ENCODE measurements at regions not wholly inside any gene's neighbourhood (a gene's known extent, or its start where the extent isn't known, plus 50 kb on each side); places are given as distances from the start of the nearest gene placed in this dataset.

GRCh38 chr1:55558515-55558914 lies 343.4 kb upstream of the USP24 start (continued):
- TF ChIP-seq ZNF217 (IDR thresholded peaks at IDR 0.05) (no peak), SREBF2 (IDR thresholded peaks at IDR 0.05; ENCODE audit: low read length) (no peak)

DNA sequence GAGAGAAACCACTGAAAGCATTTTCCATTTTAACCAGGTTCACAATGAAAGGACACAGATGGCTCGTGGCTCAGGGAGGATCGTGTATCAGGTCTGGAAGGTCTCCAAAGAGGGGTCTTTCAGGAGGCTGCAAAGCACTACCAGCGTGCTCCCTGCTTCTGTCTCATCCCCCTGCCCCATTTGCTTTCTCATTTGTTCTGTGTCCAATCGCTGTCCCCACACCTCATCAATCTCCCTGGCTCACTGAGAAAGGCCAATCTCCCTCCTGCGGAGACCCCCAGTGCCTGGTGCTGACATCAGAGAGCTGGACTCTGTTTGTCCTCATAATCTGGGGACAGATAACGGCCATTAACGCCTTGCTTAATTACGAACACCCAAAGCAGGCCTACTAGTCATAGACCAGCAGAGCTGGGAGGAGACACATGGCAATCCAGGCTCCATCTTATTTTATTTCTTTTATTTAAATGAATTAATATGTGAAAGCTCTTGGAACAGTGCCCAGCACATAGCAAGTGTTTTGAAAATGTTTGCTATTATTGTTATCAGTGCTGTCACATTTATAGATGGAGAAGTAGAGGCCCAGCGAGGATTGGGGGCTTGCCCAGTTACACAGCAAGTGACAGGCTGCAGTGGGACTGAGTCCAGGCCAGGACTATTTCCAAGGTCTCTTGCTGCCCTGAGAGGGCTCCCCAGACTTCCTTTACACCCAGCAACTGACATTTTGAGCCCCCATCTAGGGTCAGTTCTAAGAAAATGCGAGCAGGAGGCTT lies 341.0 kb upstream of the USP24 start:
- RAD21 ChIA-PET (ENCODE audit: unreplicated experiment) = no interaction called here
- ATAC-seq (no peak), FAIRE-seq (no peak)

More for the DNA sequence above, 341.0 kb upstream of the USP24 start:
- no peak overlapping the region for H2AFZ ChIP-seq (ENCODE audit: control insufficient read depth, low read depth, low read length)
- H4K20me1 ChIP-seq (ENCODE audit: control insufficient read depth, insufficient read depth) = no peaks in the 10 kb centered on the region
- H3K9ac ChIP-seq (ENCODE audit: control insufficient read depth, insufficient read depth, low read length) = no peak overlapping the region
- in situ Hi-C loops (cut with MboI) = no loop called here
- SMC1A ChIA-PET (ENCODE audit: uncharacterized antibody, unreplicated experiment) = interaction anchor here (1.2 kb wide), 1 partner anchor 180 kb away, joined by 3 read pairs; no protein-coding TSS in a partner anchor
- no TSS peak for BruUV-seq (replicated peaks)
- no peak for TF ChIP-seq CBX3 (IDR thresholded peaks at IDR 0.05; ENCODE audit: borderline replicate concordance, low read depth)
- TF ChIP-seq MXI1 (IDR thresholded peaks at IDR 0.05; ENCODE audit: low read depth, low read length) = no peak
- no peak for TF ChIP-seq JUNB (IDR thresholded peaks at IDR 0.05)
- TF ChIP-seq ZNF622 (IDR thresholded peaks at IDR 0.05) = no peak
- no peak for TF ChIP-seq SPI1 (IDR thresholded peaks at IDR 0.05; ENCODE audit: borderline replicate concordance, insufficient read depth, low read depth, low read length)
- no peak for TF ChIP-seq TARDBP (IDR thresholded peaks at IDR 0.05; ENCODE audit: borderline replicate concordance)
- TF ChIP-seq MTA2 (IDR thresholded peaks at IDR 0.05; ENCODE audit: low read depth) = no peak
- TF ChIP-seq, protein P1, sequence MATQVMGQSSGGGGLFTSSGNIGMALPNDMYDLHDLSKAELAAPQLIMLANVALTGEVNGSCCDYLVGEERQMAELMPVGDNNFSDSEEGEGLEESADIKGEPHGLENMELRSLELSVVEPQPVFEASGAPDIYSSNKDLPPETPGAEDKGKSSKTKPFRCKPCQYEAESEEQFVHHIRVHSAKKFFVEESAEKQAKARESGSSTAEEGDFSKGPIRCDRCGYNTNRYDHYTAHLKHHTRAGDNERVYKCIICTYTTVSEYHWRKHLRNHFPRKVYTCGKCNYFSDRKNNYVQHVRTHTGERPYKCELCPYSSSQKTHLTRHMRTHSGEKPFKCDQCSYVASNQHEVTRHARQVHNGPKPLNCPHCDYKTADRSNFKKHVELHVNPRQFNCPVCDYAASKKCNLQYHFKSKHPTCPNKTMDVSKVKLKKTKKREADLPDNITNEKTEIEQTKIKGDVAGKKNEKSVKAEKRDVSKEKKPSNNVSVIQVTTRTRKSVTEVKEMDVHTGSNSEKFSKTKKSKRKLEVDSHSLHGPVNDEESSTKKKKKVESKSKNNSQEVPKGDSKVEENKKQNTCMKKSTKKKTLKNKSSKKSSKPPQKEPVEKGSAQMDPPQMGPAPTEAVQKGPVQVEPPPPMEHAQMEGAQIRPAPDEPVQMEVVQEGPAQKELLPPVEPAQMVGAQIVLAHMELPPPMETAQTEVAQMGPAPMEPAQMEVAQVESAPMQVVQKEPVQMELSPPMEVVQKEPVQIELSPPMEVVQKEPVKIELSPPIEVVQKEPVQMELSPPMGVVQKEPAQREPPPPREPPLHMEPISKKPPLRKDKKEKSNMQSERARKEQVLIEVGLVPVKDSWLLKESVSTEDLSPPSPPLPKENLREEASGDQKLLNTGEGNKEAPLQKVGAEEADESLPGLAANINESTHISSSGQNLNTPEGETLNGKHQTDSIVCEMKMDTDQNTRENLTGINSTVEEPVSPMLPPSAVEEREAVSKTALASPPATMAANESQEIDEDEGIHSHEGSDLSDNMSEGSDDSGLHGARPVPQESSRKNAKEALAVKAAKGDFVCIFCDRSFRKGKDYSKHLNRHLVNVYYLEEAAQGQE (IDR thresholded peaks at IDR 0.05; ENCODE audit: low read depth, low read length) = no peak
- TF ChIP-seq SREBF1 (IDR thresholded peaks at IDR 0.05; ENCODE audit: low read length) = no peak
- TF ChIP-seq LARP7 (IDR thresholded peaks at IDR 0.05) = no peak
- TF ChIP-seq EP300 (IDR thresholded peaks at IDR 0.05; ENCODE audit: borderline replicate concordance in 1 of 2, control insufficient read depth in 1 of 2, low read depth in 2 of 2, low read length in 2 of 2) = no peak
- TF ChIP-seq ZZZ3 (IDR thresholded peaks at IDR 0.05; ENCODE audit: control insufficient read depth, insufficient read length, low read depth) = no peak
- POLR2A ChIA-PET = no interaction called here
- no peaks in the 10 kb centered on the region for H3K36me3 ChIP-seq (ENCODE audit: control insufficient read depth in 2 of 2, insufficient read depth in 2 of 2, low read length in 1 of 2)
- intact Hi-C loops (cut with micrococcal nuclease; ENCODE audit: unreplicated experiment) = no loop called here
- no peaks in the 10 kb centered on the region for H3K79me2 ChIP-seq (ENCODE audit: control insufficient read depth, insufficient read depth, low read length)
- no peak overlapping the region for H3K4me2 ChIP-seq (ENCODE audit: control insufficient read depth, insufficient read depth)
- no peak overlapping the region for H3K27ac ChIP-seq (ENCODE audit: control insufficient read depth, insufficient read depth)
- CTCF ChIA-PET = no interaction called here
- WGBS (ENCODE audit: insufficient coverage, insufficient replicate concordance, low lambda C conversion rate, missing lambda C conversion rate) = 8% methylated on average over 10 of the region's 10 CpGs
- H3K9me3 ChIP-seq (replicated peaks; ENCODE audit: control insufficient read depth, insufficient read depth, low read length) = no peaks in the 10 kb centered on the region
- no peaks in the 10 kb centered on the region for H3K4me1 ChIP-seq (ENCODE audit: control insufficient read depth, insufficient read depth, low read length)
- DNase-seq (ENCODE audit: low read depth, low spot score) = no peak
- no peak overlapping the region for H3K4me3 ChIP-seq
- H3K27me3 ChIP-seq (replicated peaks in 1 of 2; ENCODE audit: control insufficient read depth in 2 of 2, insufficient read depth in 2 of 2, low read length in 1 of 2) = no peaks in the 10 kb centered on the region
